Neuron (in vitro differentiated cells): ENCODE measurements at regions not wholly inside any gene's neighbourhood (a gene's known extent, or its start where the extent isn't known, plus 50 kb on each side); places are given as distances from the start of the nearest gene placed in this dataset.

Source experiments
- H2AFZ ChIP-seq: one replicate; pipeline ENCODE4 v1.6.1; 2013; ENCODE audit warnings: low read depth, mild to moderate bottlenecking, inconsistent platforms, low read length, moderate library complexity
- H3K27me3 ChIP-seq: one replicate; pipeline ENCODE4 v1.6.1; 2013; ENCODE audit warnings: low read length; ENCODE audit not compliant: insufficient read depth
- H3K36me3 ChIP-seq: one replicate; pipeline ENCODE4 v1.6.1; 2013; ENCODE audit warnings: low read length; ENCODE audit not compliant: insufficient read depth
- H3K4me1 ChIP-seq: one replicate; pipeline ENCODE4 v1.6.1; 2013; ENCODE audit warnings: low read length; ENCODE audit not compliant: insufficient read depth
- H3K4me3 ChIP-seq: 2 replicates; pipeline ENCODE4 v1.5.1; 2013; ENCODE audit warnings: mild to moderate bottlenecking, low read length, moderate library complexity
- H3K9me3 ChIP-seq: one replicate; pipeline ENCODE4 v1.6.1; 2013; ENCODE audit warnings: low read length

- H3K4me1 ChIP-seq, result peaks cover 43% of the 10 kb centered on the region
- no peak overlapping the region for H3K4me3 ChIP-seq
- no peak overlapping the region for H2AFZ ChIP-seq
- H3K9me3 ChIP-seq, result no peaks in the 10 kb centered on the region
- H3K27me3 ChIP-seq, result no peaks in the 10 kb centered on the region
- H3K36me3 ChIP-seq, result no peaks in the 10 kb centered on the region
These were observed 62.9 kb upstream of the SPRED1 start for GRCh38 chr15:38189671-38190295.

DNA sequence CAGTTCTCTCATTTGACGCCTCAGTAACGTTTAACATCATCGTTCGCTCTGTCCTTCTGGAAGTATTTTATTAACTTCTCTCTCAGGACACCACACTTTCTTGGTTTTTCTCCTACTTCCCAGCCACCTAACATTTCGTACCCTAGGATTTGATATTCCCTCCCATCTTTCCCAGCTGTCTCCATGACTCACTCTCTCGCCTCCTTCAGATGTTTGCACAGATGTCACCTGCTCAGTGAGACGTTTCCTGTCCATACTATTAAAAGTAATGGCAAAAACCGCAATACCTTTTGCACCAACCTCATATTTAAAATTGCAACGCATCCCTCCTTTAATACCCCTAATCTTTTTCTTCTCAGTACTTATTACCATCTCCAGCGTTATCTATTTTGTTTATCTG is 62.1 kb upstream of the SPRED1 start:
- no peak overlapping the region for H3K4me3 ChIP-seq
- peaks cover 42% of the 10 kb centered on the region for H3K4me1 ChIP-seq
- no peaks in the 10 kb centered on the region for H3K36me3 ChIP-seq
- no peak overlapping the region for H2AFZ ChIP-seq
- H3K27me3 ChIP-seq, result no peaks in the 10 kb centered on the region
- no peaks in the 10 kb centered on the region for H3K9me3 ChIP-seq

- H3K4me3 ChIP-seq, result no peak overlapping the region
- no peaks in the 10 kb centered on the region for H3K9me3 ChIP-seq
- no peaks in the 10 kb centered on the region for H3K27me3 ChIP-seq
- H3K36me3 ChIP-seq, result no peaks in the 10 kb centered on the region
- H2AFZ ChIP-seq, result no peak overlapping the region
- H3K4me1 ChIP-seq, result peaks cover 22% of the 10 kb centered on the region
These were observed 60.1 kb upstream of the SPRED1 start for GRCh38 chr15:38192496-38192895.

- Histone ChIP-seq H3K4me3 (no peak overlapping the region), H3K9me3 (no peaks in the 10 kb centered on the region), H3K36me3 (no peaks in the 10 kb centered on the region), H3K4me1 (peaks cover 15% of the 10 kb centered on the region), H3K27me3 (no peaks in the 10 kb centered on the region), H2AFZ (no peak overlapping the region)
These were observed 59.1 kb upstream of the SPRED1 start for GRCh38 chr15:38193496-38193895.

GRCh38 chr15:38195191-38195901 is 57.3 kb upstream of the SPRED1 start:
- no peaks in the 10 kb centered on the region for H3K36me3 ChIP-seq
- H3K27me3 ChIP-seq, result no peaks in the 10 kb centered on the region
- no peaks in the 10 kb centered on the region for H3K9me3 ChIP-seq
- no peak overlapping the region for H2AFZ ChIP-seq
- no peak overlapping the region for H3K4me3 ChIP-seq
- no peaks in the 10 kb centered on the region for H3K4me1 ChIP-seq

- no peaks in the 10 kb centered on the region for H3K9me3 ChIP-seq
- no peaks in the 10 kb centered on the region for H3K36me3 ChIP-seq
- H3K4me3 ChIP-seq, result no peak overlapping the region
- H3K27me3 ChIP-seq, result no peaks in the 10 kb centered on the region
- H2AFZ ChIP-seq, result no peak overlapping the region
- H3K4me1 ChIP-seq, result no peaks in the 10 kb centered on the region
These were observed 56.6 kb upstream of the SPRED1 start for GRCh38 chr15:38196076-38196475.

- no peaks in the 10 kb centered on the region for H3K9me3 ChIP-seq
- peaks cover 4% of the 10 kb centered on the region for H3K4me1 ChIP-seq
- H3K36me3 ChIP-seq, result no peaks in the 10 kb centered on the region
- no peaks in the 10 kb centered on the region for H3K27me3 ChIP-seq
- no peak overlapping the region for H3K4me3 ChIP-seq
- H2AFZ ChIP-seq, result no peak overlapping the region
These were observed 55.1 kb upstream of the SPRED1 start for GRCh38 chr15:38197553-38197952.

DNA sequence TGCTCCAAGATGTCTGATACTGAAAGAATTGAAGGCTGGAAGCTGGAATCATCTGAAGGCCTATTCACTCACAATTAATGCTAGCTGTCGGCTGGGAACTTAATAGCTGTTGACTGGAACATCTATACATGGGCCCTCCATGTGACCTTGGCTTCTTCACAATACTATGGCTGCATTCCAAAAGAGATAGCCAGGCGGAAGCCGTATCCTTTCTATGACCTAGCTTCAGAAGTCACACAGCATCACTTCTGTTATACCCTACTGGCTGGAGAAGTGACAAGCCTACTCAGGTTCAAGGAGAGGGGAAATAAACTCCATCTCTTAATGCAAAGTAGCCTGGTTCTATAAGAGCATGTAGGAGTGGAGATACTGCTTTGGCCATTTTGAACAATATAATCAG is 50.9 kb upstream of the SPRED1 start:
- Histone ChIP-seq H3K36me3 (no peaks in the 10 kb centered on the region), H2AFZ (no peak overlapping the region), H3K27me3 (no peaks in the 10 kb centered on the region), H3K9me3 (no peaks in the 10 kb centered on the region), H3K4me3 (no peak overlapping the region), H3K4me1 (peaks cover 4% of the 10 kb centered on the region)

DNA sequence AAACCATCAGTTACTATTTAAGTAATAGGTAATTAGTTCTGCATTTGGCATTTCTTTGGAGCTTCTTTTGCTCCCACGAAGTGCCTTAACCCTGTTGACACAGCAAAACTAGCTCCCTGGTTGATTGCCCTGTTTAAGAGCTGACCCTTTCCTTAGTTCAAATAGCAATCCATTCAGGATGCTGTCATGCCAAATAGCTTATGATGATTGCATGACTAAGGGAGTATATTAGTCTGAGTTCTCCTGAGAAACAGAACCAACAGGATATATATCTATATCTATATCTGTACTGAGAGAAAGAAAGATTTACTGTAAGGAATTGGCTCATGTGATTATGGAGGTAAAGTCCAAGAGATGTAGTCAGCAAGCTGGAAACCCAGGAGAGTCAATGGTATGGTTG is 50.3 kb upstream of the SPRED1 start:
- Histone ChIP-seq H3K27me3 (no peaks in the 10 kb centered on the region), H2AFZ (no peak overlapping the region), H3K9me3 (no peaks in the 10 kb centered on the region), H3K4me3 (no peak overlapping the region), H3K4me1 (peaks cover 4% of the 10 kb centered on the region), H3K36me3 (no peaks in the 10 kb centered on the region)
